ENCODE measurements at regions not wholly inside any gene's neighbourhood (a gene's known extent, or its start where the extent isn't known, plus 50 kb on each side); places are given as distances from the start of the nearest gene placed in this dataset.

GRCh38 chr2:161044921-161045320 lies 115.3 kb upstream of the TANK start:
- in situ Hi-C loops (cut with HindIII; ENCODE audit: low sequenced_read_pairs) = no loop called here
- no peak for DNase-seq (ENCODE audit: low read depth)
- TF ChIP-seq CTCF (IDR thresholded peaks at IDR 0.05; ENCODE audit: low read depth, low read length, missing control alignments) = no peak
- no peak overlapping the region for H3K4me3 ChIP-seq (ENCODE audit: low read depth, low read length)

- H3K4me3 ChIP-seq (ENCODE audit: low read depth, low read length) = no peak overlapping the region
- no peak for DNase-seq (ENCODE audit: low read depth)
- no peak for TF ChIP-seq CTCF (IDR thresholded peaks at IDR 0.05; ENCODE audit: low read depth, low read length, missing control alignments)
- in situ Hi-C loops (cut with HindIII; ENCODE audit: low sequenced_read_pairs) = no loop called here
Observed at GRCh38 chr2:161045726-161046125, 114.5 kb upstream of the TANK start.

GRCh38 chr2:161046876-161047275 lies 113.4 kb upstream of the TANK start:
- TF ChIP-seq CTCF (IDR thresholded peaks at IDR 0.05; ENCODE audit: low read depth, low read length, missing control alignments) = no peak
- in situ Hi-C loops (cut with HindIII; ENCODE audit: low sequenced_read_pairs) = no loop called here

GRCh38 chr2:161048317-161048716 lies 111.9 kb upstream of the TANK start:
- DNase-seq (ENCODE audit: low read depth) = no peak
- in situ Hi-C loops (cut with HindIII; ENCODE audit: low sequenced_read_pairs) = no loop called here
- TF ChIP-seq CTCF (IDR thresholded peaks at IDR 0.05; ENCODE audit: low read depth, low read length, missing control alignments) = no peak
- H3K4me3 ChIP-seq (ENCODE audit: low read depth, low read length) = no peak overlapping the region

More at GRCh38 chr2:161046876-161047275, 113.4 kb upstream of the TANK start:
- no peak for DNase-seq (ENCODE audit: low read depth)
- H3K4me3 ChIP-seq (ENCODE audit: low read depth, low read length) = no peak overlapping the region

- in situ Hi-C loops (cut with HindIII; ENCODE audit: low sequenced_read_pairs) = no loop called here
- DNase-seq (ENCODE audit: low read depth) = no peak
- H3K4me3 ChIP-seq (ENCODE audit: low read depth, low read length) = no peak overlapping the region
- no peak for TF ChIP-seq CTCF (IDR thresholded peaks at IDR 0.05; ENCODE audit: low read depth, low read length, missing control alignments)
Observed at GRCh38 chr2:161049559-161049958, 110.7 kb upstream of the TANK start.

GRCh38 chr2:161052214-161052613 lies 108.0 kb upstream of the TANK start:
- no peak overlapping the region for H3K4me3 ChIP-seq (ENCODE audit: low read depth, low read length)
- in situ Hi-C loops (cut with HindIII; ENCODE audit: low sequenced_read_pairs) = no loop called here
- no peak for DNase-seq (ENCODE audit: low read depth)
- TF ChIP-seq CTCF (IDR thresholded peaks at IDR 0.05; ENCODE audit: low read depth, low read length, missing control alignments) = no peak

- TF ChIP-seq CTCF (IDR thresholded peaks at IDR 0.05; ENCODE audit: low read depth, low read length, missing control alignments) = no peak
- in situ Hi-C loops (cut with HindIII; ENCODE audit: low sequenced_read_pairs) = no loop called here
- H3K4me3 ChIP-seq (ENCODE audit: low read depth, low read length) = no peak overlapping the region
- DNase-seq (ENCODE audit: low read depth) = no peak
Observed at GRCh38 chr2:161055289-161055688, 104.9 kb upstream of the TANK start.

Measured in astrocyte of the cerebellum (primary cell).